Ovary (tissue), 3 donors: ENCODE measurements at regions not wholly inside any gene's neighbourhood (a gene's known extent, or its start where the extent isn't known, plus 50 kb on each side); places are given as distances from the start of the nearest gene placed in this dataset.

Experiments used
- POLR2A ChIP-seq: fragments of 450-650 bp; IDR thresholded peaks from one replicate; pipeline ENCODE4 v1.6.1; 2017; ENCODE audit warnings: antibody characterized with exemption, mild to moderate bottlenecking, moderate library complexity
- TF ChIP-seq, protein P1 (sequence below), 3 donors: fragments of 450-650 bp in 2 of 3; fragments of 200-600 bp in 1 of 3; IDR thresholded peaks; one replicate each; pipeline versions ENCODE4 v1.5.1 to v1.8.0; 2016 to 2022; ENCODE audit warnings: antibody characterized with exemption in 3 of 3, mild to moderate bottlenecking in 1 of 3
- donor health status: DM: no; HTN: no; CAD: no.

DNA sequence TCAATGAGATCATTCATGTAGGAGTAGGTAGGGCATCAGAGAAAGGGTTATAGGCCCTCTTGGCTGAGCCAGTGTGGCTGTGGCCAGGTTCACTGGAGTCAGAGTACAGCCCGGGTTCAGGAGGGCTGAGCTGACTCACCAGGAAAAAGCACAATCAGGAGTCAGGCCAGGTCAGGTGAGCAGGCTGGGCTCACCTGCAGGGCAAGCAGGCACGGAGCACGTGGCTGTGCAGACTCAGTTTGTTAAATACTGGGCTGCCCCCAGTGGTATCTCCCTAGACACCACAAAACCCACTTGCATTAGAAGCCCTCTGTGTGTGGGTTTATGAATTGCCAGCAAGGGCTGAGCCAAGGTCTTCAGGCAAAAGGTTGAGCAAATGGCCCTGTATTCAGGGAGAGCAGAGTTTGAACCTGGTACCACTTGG, 122.1 kb upstream of the SERBP1 start:
- TF ChIP-seq, protein P1, sequence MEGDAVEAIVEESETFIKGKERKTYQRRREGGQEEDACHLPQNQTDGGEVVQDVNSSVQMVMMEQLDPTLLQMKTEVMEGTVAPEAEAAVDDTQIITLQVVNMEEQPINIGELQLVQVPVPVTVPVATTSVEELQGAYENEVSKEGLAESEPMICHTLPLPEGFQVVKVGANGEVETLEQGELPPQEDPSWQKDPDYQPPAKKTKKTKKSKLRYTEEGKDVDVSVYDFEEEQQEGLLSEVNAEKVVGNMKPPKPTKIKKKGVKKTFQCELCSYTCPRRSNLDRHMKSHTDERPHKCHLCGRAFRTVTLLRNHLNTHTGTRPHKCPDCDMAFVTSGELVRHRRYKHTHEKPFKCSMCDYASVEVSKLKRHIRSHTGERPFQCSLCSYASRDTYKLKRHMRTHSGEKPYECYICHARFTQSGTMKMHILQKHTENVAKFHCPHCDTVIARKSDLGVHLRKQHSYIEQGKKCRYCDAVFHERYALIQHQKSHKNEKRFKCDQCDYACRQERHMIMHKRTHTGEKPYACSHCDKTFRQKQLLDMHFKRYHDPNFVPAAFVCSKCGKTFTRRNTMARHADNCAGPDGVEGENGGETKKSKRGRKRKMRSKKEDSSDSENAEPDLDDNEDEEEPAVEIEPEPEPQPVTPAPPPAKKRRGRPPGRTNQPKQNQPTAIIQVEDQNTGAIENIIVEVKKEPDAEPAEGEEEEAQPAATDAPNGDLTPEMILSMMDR (IDR thresholded peaks at IDR 0.05), result no peak
- TF ChIP-seq POLR2A, result no peak
